Trophoblast cell (in vitro differentiated cells and primary cell): ENCODE measurements at regions not wholly inside any gene's neighbourhood (a gene's known extent, or its start where the extent isn't known, plus 50 kb on each side); places are given as distances from the start of the nearest gene placed in this dataset.

Experiments
- DNase-seq, 2 donors: peaks; one replicate each; pipeline ENCODE4 v3.0.0-alpha.2; 2016
- H2AFZ ChIP-seq: 2 replicates; pipeline ENCODE4 v1.6.1; 2013; ENCODE audit warnings: low read length, moderate library complexity, mild to moderate bottlenecking; ENCODE audit not compliant: insufficient read depth, poor library complexity
- H2AK5ac ChIP-seq: 2 replicates; pipeline ENCODE4 v1.6.1; 2013; ENCODE audit warnings: mild to moderate bottlenecking, low read length
- H2BK120ac ChIP-seq: 2 replicates; pipeline ENCODE4 v1.6.1; 2013; ENCODE audit warnings: low read length, mild to moderate bottlenecking, moderate library complexity; ENCODE audit not compliant: insufficient read depth, poor library complexity
- H2BK12ac ChIP-seq: 2 replicates; pipeline ENCODE4 v1.6.1; 2013; ENCODE audit warnings: mild to moderate bottlenecking, low read length, moderate library complexity
- H2BK5ac ChIP-seq: 2 replicates; pipeline ENCODE4 v1.6.1; 2013; ENCODE audit warnings: low read length, low read depth, moderate library complexity, mild to moderate bottlenecking; ENCODE audit not compliant: poor library complexity
- H3K14ac ChIP-seq: 2 replicates; pipeline ENCODE4 v1.6.1; 2013; ENCODE audit warnings: mild to moderate bottlenecking, low read length
- H3K18ac ChIP-seq: 2 replicates; pipeline ENCODE4 v1.6.1; 2013; ENCODE audit warnings: mild to moderate bottlenecking, low read length
- H3K23ac ChIP-seq: 2 replicates; pipeline ENCODE4 v1.6.1; 2013; ENCODE audit warnings: low read length
- H3K27ac ChIP-seq: 2 replicates; pipeline ENCODE4 v1.5.1; 2013; ENCODE audit warnings: low read depth, mild to moderate bottlenecking, inconsistent platforms, low read length, moderate library complexity
- H3K27me3 ChIP-seq: 2 replicates; pipeline ENCODE4 v1.6.1; 2013; ENCODE audit warnings: inconsistent platforms, mild to moderate bottlenecking, low read length, moderate library complexity; ENCODE audit not compliant: insufficient read depth
- H3K36me3 ChIP-seq, 2 experiments: 1 replicate in 1 of 2; 2 replicates in 1 of 2; pipeline ENCODE4 v1.6.1; 2013; ENCODE audit warnings: low read length in 2 of 2, mild to moderate bottlenecking in 2 of 2, moderate library complexity in 1 of 2; ENCODE audit not compliant: insufficient read depth in 2 of 2, control insufficient read depth in 1 of 2
- H3K4ac ChIP-seq: 2 replicates; pipeline ENCODE4 v1.6.1; 2013; ENCODE audit warnings: low read depth, mild to moderate bottlenecking, low read length, moderate library complexity
- H3K4me1 ChIP-seq, 2 experiments: 1 replicate in 1 of 2; 2 replicates in 1 of 2; pipeline ENCODE4 v1.6.1; 2013; ENCODE audit warnings: low read length in 2 of 2, mild to moderate bottlenecking in 2 of 2, moderate library complexity in 1 of 2; ENCODE audit not compliant: insufficient read depth in 2 of 2, control insufficient read depth in 1 of 2
- H3K4me2 ChIP-seq: 2 replicates; pipeline ENCODE4 v1.6.1; 2013; ENCODE audit warnings: inconsistent platforms, mild to moderate bottlenecking, low read length, moderate library complexity
- H3K4me3 ChIP-seq: 2 replicates; pipeline ENCODE4 v1.5.1; 2013; ENCODE audit warnings: mild to moderate bottlenecking, low read depth, low read length, inconsistent platforms
- H3K79me1 ChIP-seq: one replicate; pipeline ENCODE4 v1.6.1; 2013; ENCODE audit warnings: low read length
- H3K79me2 ChIP-seq: 2 replicates; pipeline ENCODE4 v1.6.1; 2013; ENCODE audit warnings: low read length, mild to moderate bottlenecking; ENCODE audit not compliant: control insufficient read depth, insufficient read depth, poor library complexity
- H3K9ac ChIP-seq: 2 replicates; pipeline ENCODE4 v1.6.1; 2013; ENCODE audit warnings: mild to moderate bottlenecking, low read length
- H3K9me3 ChIP-seq: 2 replicates; pipeline ENCODE4 v1.6.1; 2013; ENCODE audit warnings: low read depth, mild to moderate bottlenecking, control low read depth, inconsistent platforms, low read length; ENCODE audit not compliant: insufficient read depth
- H4K12ac ChIP-seq: 2 replicates; pipeline ENCODE4 v1.6.1; 2013; ENCODE audit warnings: low read depth, mild to moderate bottlenecking, low read length, moderate library complexity
- H4K8ac ChIP-seq: 2 replicates; pipeline ENCODE4 v1.6.1; 2013; ENCODE audit warnings: low read depth, mild to moderate bottlenecking, low read length, moderate library complexity
- H4K91ac ChIP-seq: one replicate; pipeline ENCODE4 v1.6.1; 2013; ENCODE audit warnings: low read depth, mild to moderate bottlenecking, low read length, moderate library complexity
- WGBS: extraction: QIAGEN DNeasy Blood & Tissue Kit; methylation state at CpG from one replicate; pipeline ENCODE4 v1.1.7; 2013; ENCODE audit warnings: missing lambda C conversion rate; ENCODE audit not compliant: insufficient read length, insufficient coverage; ENCODE audit errors: extremely low coverage; 5-methylcytosine and 5-hydroxymethylcytosine counted together

- no peak overlapping the region for H3K9ac ChIP-seq
- no peak overlapping the region for H4K8ac ChIP-seq
- H3K4me2 ChIP-seq: no peak overlapping the region
- no peak overlapping the region for H3K4me3 ChIP-seq
- no peak overlapping the region for H3K14ac ChIP-seq
- no peaks in the 10 kb centered on the region for H3K36me3 ChIP-seq
- no peak overlapping the region for H3K4ac ChIP-seq
- no peaks in the 10 kb centered on the region for H3K9me3 ChIP-seq
- no peak overlapping the region for H2BK120ac ChIP-seq
- H3K4me1 ChIP-seq: no peaks in the 10 kb centered on the region
- no peak overlapping the region for H3K27ac ChIP-seq
- no peaks in the 10 kb centered on the region for H3K79me2 ChIP-seq
- DNase-seq: no peak
- no peak overlapping the region for H2BK12ac ChIP-seq
- peaks cover 2% of the 10 kb centered on the region for H3K79me1 ChIP-seq
- no peak overlapping the region for H2BK5ac ChIP-seq
- H3K27me3 ChIP-seq: no peaks in the 10 kb centered on the region
- no CpG with 5 or more reads among the region's 2 CpGs for WGBS
- no peak overlapping the region for H4K91ac ChIP-seq
- no peak overlapping the region for H3K23ac ChIP-seq
- H4K12ac ChIP-seq: no peak overlapping the region
- H2AFZ ChIP-seq: no peak overlapping the region
- no peak overlapping the region for H3K18ac ChIP-seq
- no peak overlapping the region for H2AK5ac ChIP-seq
Measured at GRCh38 chr2:12304564-12305171, 412.1 kb upstream of the TRIB2 start.

DNA sequence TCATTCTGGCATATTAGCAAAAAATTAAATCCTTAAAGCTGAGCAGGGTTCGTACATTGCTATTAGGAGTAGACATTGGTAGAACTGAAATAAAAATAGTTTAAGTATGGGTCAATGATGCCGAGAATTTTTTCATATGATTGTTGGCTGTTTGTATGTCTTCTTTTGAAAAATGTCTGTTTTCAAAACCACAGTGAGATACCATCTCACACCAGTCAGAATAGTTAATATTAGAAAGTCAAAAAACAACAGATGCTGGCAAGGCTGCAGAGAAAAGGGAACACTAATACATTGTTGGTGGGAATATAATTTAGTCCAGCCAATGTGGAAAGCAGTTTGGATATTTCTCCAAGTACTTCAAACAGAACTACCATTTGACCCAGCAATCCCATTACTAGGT is 410.8 kb upstream of the TRIB2 start:
- H3K4me1 ChIP-seq: no peaks in the 10 kb centered on the region
- H3K4me2 ChIP-seq: no peak overlapping the region
- no peak overlapping the region for H4K12ac ChIP-seq
- no peak overlapping the region for H3K9ac ChIP-seq
- H3K9me3 ChIP-seq: no peaks in the 10 kb centered on the region
- H3K27ac ChIP-seq: no peak overlapping the region
- H2BK12ac ChIP-seq: no peak overlapping the region
- H2AK5ac ChIP-seq: no peak overlapping the region
- H2AFZ ChIP-seq: no peak overlapping the region
- no peak overlapping the region for H4K8ac ChIP-seq
- H2BK120ac ChIP-seq: no peak overlapping the region
- no peaks in the 10 kb centered on the region for H3K36me3 ChIP-seq
- no peak overlapping the region for H3K4ac ChIP-seq
- no peak overlapping the region for H3K14ac ChIP-seq
- no peak overlapping the region for H3K4me3 ChIP-seq
- no peak overlapping the region for H4K91ac ChIP-seq
- H3K79me2 ChIP-seq: no peaks in the 10 kb centered on the region
- no peak overlapping the region for H3K18ac ChIP-seq
- no peak overlapping the region for H2BK5ac ChIP-seq
- no peak for DNase-seq
- H3K27me3 ChIP-seq: no peaks in the 10 kb centered on the region
- no CpG with 5 or more reads among the region's 2 CpGs for WGBS
- H3K79me1 ChIP-seq: peaks cover 2% of the 10 kb centered on the region
- H3K23ac ChIP-seq: no peak overlapping the region

GRCh38 chr2:12310399-12310798 is 406.3 kb upstream of the TRIB2 start:
- no peak overlapping the region for H2AFZ ChIP-seq
- H3K36me3 ChIP-seq: no peaks in the 10 kb centered on the region
- no peaks in the 10 kb centered on the region for H3K27me3 ChIP-seq
- H2BK12ac ChIP-seq: no peak overlapping the region
- H3K4ac ChIP-seq: no peak overlapping the region
- no peak overlapping the region for H3K4me2 ChIP-seq
- no peaks in the 10 kb centered on the region for H3K9me3 ChIP-seq
- no peak overlapping the region for H2BK5ac ChIP-seq
- no peak for DNase-seq
- no peak overlapping the region for H2BK120ac ChIP-seq
- no peaks in the 10 kb centered on the region for H3K4me1 ChIP-seq
- H3K4me3 ChIP-seq: no peak overlapping the region
- no peak overlapping the region for H4K12ac ChIP-seq
- H4K8ac ChIP-seq: no peak overlapping the region
- H3K27ac ChIP-seq: no peak overlapping the region
- H2AK5ac ChIP-seq: no peak overlapping the region
- no peak overlapping the region for H3K9ac ChIP-seq
- H3K23ac ChIP-seq: no peak overlapping the region
- no peak overlapping the region for H3K18ac ChIP-seq
- no peaks in the 10 kb centered on the region for H3K79me2 ChIP-seq
- no peak overlapping the region for H4K91ac ChIP-seq
- no peaks in the 10 kb centered on the region for H3K79me1 ChIP-seq
- H3K14ac ChIP-seq: no peak overlapping the region

- Histone ChIP-seq H3K36me3 (no peaks in the 10 kb centered on the region), H3K79me1 (no peaks in the 10 kb centered on the region), H4K8ac (no peak overlapping the region), H4K91ac (no peak overlapping the region), H2AFZ (no peak overlapping the region), H2BK120ac (no peak overlapping the region), H3K9ac (no peak overlapping the region), H3K23ac (no peak overlapping the region), H3K14ac (no peak overlapping the region), H2BK12ac (no peak overlapping the region), H4K12ac (no peak overlapping the region), H3K27me3 (no peaks in the 10 kb centered on the region), H3K4me3 (no peak overlapping the region), H3K27ac (no peak overlapping the region), H3K79me2 (no peaks in the 10 kb centered on the region), H3K4me1 (peaks cover 4 to 5% of the 10 kb centered on the region in 2 experiments), H3K4me2 (no peak overlapping the region), H2AK5ac (no peak overlapping the region), H3K4ac (no peak overlapping the region), H3K18ac (no peak overlapping the region), H2BK5ac (no peak overlapping the region), H3K9me3 (no peaks in the 10 kb centered on the region)
- no CpG with 5 or more reads among the region's 6 CpGs for WGBS
- DNase-seq: no peak
Measured at GRCh38 chr2:12313445-12314126, 403.1 kb upstream of the TRIB2 start.
